A673 (cell line): ENCODE measurements at regions not wholly inside any gene's neighbourhood (a gene's known extent, or its start where the extent isn't known, plus 50 kb on each side); places are given as distances from the start of the nearest gene placed in this dataset.

Experiments
- BruUV-seq: library from RNA; stranded (reverse); fragments of 400-500 nt; replicated peaks from 2 replicates; lab custom pipeline; 2021; lab: Mats Ljungman, UMichigan
- CTCF ChIA-PET: fragments of 300-600 bp; sonication (Branson Sonifier 250); formaldehyde crosslinking; loops from one replicate; lab custom pipeline; 2022; ENCODE audit warnings: antibody characterized with exemption; lab: Charles Lee
- POLR2A ChIA-PET: fragments of 300-600 bp; sonication (Branson Sonifier 250); formaldehyde crosslinking; loops from one replicate; lab custom pipeline; 2022; ENCODE audit warnings: antibody characterized with exemption; ENCODE audit not compliant: low non-redundant PET; lab: Charles Lee
- DNase-seq: peaks from one replicate; pipeline ENCODE4 v3.0.0-alpha.2; 2015; ENCODE audit warnings: low spot score
- H3K27ac ChIP-seq: fragments of 200-600 bp; sonication (generic); 2 replicates; pipeline ENCODE4 v1.5.1; 2016; ENCODE audit warnings: mixed run types, low read depth, mild to moderate bottlenecking, mixed read lengths, antibody characterized with exemption, low read length; ENCODE audit not compliant: poor library complexity, severe bottlenecking
- H3K27me3 ChIP-seq: fragments of 200-600 bp; sonication (generic); replicated peaks from 2 replicates; pipeline ENCODE4 v1.6.1; 2017; ENCODE audit warnings: mixed run types, low read depth, mild to moderate bottlenecking, mixed read lengths, antibody characterized with exemption, low read length; ENCODE audit not compliant: insufficient read depth, poor library complexity
- H3K36me3 ChIP-seq: fragments of 200-600 bp; sonication (generic); 2 replicates; pipeline ENCODE4 v1.6.1; 2016; ENCODE audit warnings: mixed run types, mild to moderate bottlenecking, mixed read lengths, antibody characterized with exemption, low read length; ENCODE audit not compliant: insufficient read depth, poor library complexity, severe bottlenecking
- H3K4me1 ChIP-seq: fragments of 200-600 bp; sonication (generic); 2 replicates; pipeline ENCODE4 v1.6.1; 2017; ENCODE audit warnings: mixed run types, mild to moderate bottlenecking, mixed read lengths, antibody characterized with exemption, low read length; ENCODE audit not compliant: insufficient read depth, poor library complexity, severe bottlenecking
- H3K4me3 ChIP-seq: fragments of 200-600 bp; sonication (generic); 2 replicates; pipeline ENCODE4 v1.5.1; 2016; ENCODE audit warnings: low read depth, mixed run types, mild to moderate bottlenecking, mixed read lengths, low read length; ENCODE audit not compliant: poor library complexity, severe bottlenecking
- H3K9me3 ChIP-seq: fragments of 200-600 bp; sonication (generic); 2 replicates; pipeline ENCODE4 v1.6.1; 2016; ENCODE audit warnings: mixed run types, low read depth, mild to moderate bottlenecking, mixed read lengths, antibody characterized with exemption, low read length; ENCODE audit not compliant: poor library complexity, severe bottlenecking
- CTCF ChIP-seq: fragments of 300-800, 200-600 bp; sonication (generic); conservative IDR thresholded peaks from 2 replicates; pipeline ENCODE4 v1.5.1; 2017; ENCODE audit warnings: low read depth, mild to moderate bottlenecking, antibody characterized with exemption, low read length, moderate library complexity, mixed read lengths
- EZH2 ChIP-seq: fragments of 200-600 bp; sonication (generic); IDR thresholded peaks from 2 replicates; pipeline ENCODE4 v1.6.1; 2017; ENCODE audit warnings: borderline replicate concordance, low read depth, mild to moderate bottlenecking, mixed read lengths, antibody characterized with exemption, low read length; ENCODE audit not compliant: poor library complexity, severe bottlenecking
- intact Hi-C: fragments of 100-400 bp; cut with micrococcal nuclease; formaldehyde crosslinking; loops from one replicate; pipeline ENCODE4 v1.10.0; 2022; ENCODE audit not compliant: unreplicated experiment

- no peak for DNase-seq
- CTCF ChIA-PET = no interaction called here
- TF ChIP-seq EZH2 (no peak), CTCF (no peak)
- no peaks in the 10 kb centered on the region for H3K9me3 ChIP-seq
- no TSS peak for BruUV-seq
- H3K4me1 ChIP-seq = no peaks in the 10 kb centered on the region
- H3K27ac ChIP-seq = no peak overlapping the region
- H3K27me3 ChIP-seq = no peaks in the 10 kb centered on the region
- no peaks in the 10 kb centered on the region for H3K36me3 ChIP-seq
- H3K4me3 ChIP-seq = no peak overlapping the region
- POLR2A ChIA-PET = no interaction called here
- intact Hi-C loops = no loop called here
Observed at GRCh38 chr2:106704798-106705197, 181.2 kb downstream of the ST6GAL2 start.

- no TSS peak for BruUV-seq
- intact Hi-C loops = no loop called here
- Histone ChIP-seq H3K4me1 (no peaks in the 10 kb centered on the region), H3K27ac (no peak overlapping the region), H3K4me3 (no peak overlapping the region), H3K9me3 (no peaks in the 10 kb centered on the region), H3K36me3 (no peaks in the 10 kb centered on the region), H3K27me3 (no peaks in the 10 kb centered on the region)
- POLR2A ChIA-PET = no interaction called here
- no peak for DNase-seq
- CTCF ChIA-PET = no interaction called here
- TF ChIP-seq EZH2 (no peak), CTCF (no peak)
Observed at GRCh38 chr2:106705877-106706276, 180.1 kb downstream of the ST6GAL2 start.

GRCh38 chr2:106706283-106706682 is 179.7 kb downstream of the ST6GAL2 start:
- Histone ChIP-seq H3K9me3 (no peaks in the 10 kb centered on the region), H3K27ac (no peak overlapping the region), H3K27me3 (no peaks in the 10 kb centered on the region), H3K4me3 (no peak overlapping the region), H3K36me3 (no peaks in the 10 kb centered on the region), H3K4me1 (no peaks in the 10 kb centered on the region)
- DNase-seq = no peak
- BruUV-seq = no TSS peak
- ChIA-PET POLR2A (no interaction called here), CTCF (no interaction called here)
- intact Hi-C loops = no loop called here
- TF ChIP-seq CTCF (no peak), EZH2 (no peak)
